ENCODE measurements at regions not wholly inside any gene's neighbourhood (a gene's known extent, or its start where the extent isn't known, plus 50 kb on each side); places are given as distances from the start of the nearest gene placed in this dataset.

GRCh38 chr15:96407482-96407881 is 77.0 kb downstream of the NR2F2 start:
- Histone ChIP-seq H4K8ac (ENCODE audit: low read depth in 2 of 2, low read length in 2 of 2) (no peak overlapping the region), H2BK5ac (ENCODE audit: low read depth, low read length, poor library complexity, severe bottlenecking) (no peak overlapping the region), H4K20me1 (ENCODE audit: insufficient read depth, low read length) (no peaks in the 10 kb centered on the region), H3K4me3 (ENCODE audit: insufficient read depth, low read depth, low read length) (no peak overlapping the region), H3K36me3 (ENCODE audit: control insufficient read depth, insufficient read depth, low read length) (no peaks in the 10 kb centered on the region), H3K14ac (replicated peaks; ENCODE audit: low read depth, low read length) (no peak overlapping the region), H3K27ac (ENCODE audit: insufficient read depth, low read length) (no peak overlapping the region), H3K18ac (ENCODE audit: low read depth, low read length) (no peak overlapping the region), H2BK120ac (ENCODE audit: low read depth, low read length) (no peak overlapping the region), H2AFZ (replicated peaks; ENCODE audit: low read length, poor library complexity) (no peak overlapping the region), H3K79me1 (ENCODE audit: low read depth in 1 of 2, low read length in 2 of 2) (no peaks in the 10 kb centered on the region), H2BK20ac (ENCODE audit: low read depth, low read length) (no peak overlapping the region), H4K91ac (ENCODE audit: insufficient read depth, low read depth, low read length) (no peak overlapping the region), H2AK9ac (replicated peaks; ENCODE audit: low read depth, low read length, poor library complexity) (no peak overlapping the region), H3K9me3 (ENCODE audit: control insufficient read depth, insufficient read depth, low read length) (peaks cover 13% of the 10 kb centered on the region), H3K56ac (ENCODE audit: extremely low read depth, insufficient read depth, low read length) (no peak overlapping the region), H3K27me3 (ENCODE audit: control insufficient read depth, insufficient read depth, low read length) (peaks cover 67% of the 10 kb centered on the region), H3K23ac (ENCODE audit: low read depth, low read length) (no peak overlapping the region), H3K9ac (ENCODE audit: low read depth, low read length) (no peak overlapping the region), H2BK15ac (ENCODE audit: low read depth, low read length) (no peak overlapping the region), H3K4me1 (ENCODE audit: control insufficient read depth, insufficient read depth, low read length) (peaks cover 2% of the 10 kb centered on the region; the same call in 1 of the 2 replicates), H2AK5ac (ENCODE audit: low read depth, low read length) (no peak overlapping the region), H3K4ac (ENCODE audit: low read depth, low read length) (no peak overlapping the region), H3K9me1 (ENCODE audit: insufficient read depth, low read length) (no peaks in the 10 kb centered on the region), H4K5ac (ENCODE audit: low read depth, low read length) (no peak overlapping the region), H3K4me2 (ENCODE audit: low read depth, low read length) (no peak overlapping the region)
- no peak for DNase-seq
- WGBS, 2 experiments (ENCODE audit: extremely low coverage in 2 of 2, insufficient read length in 1 of 2) = no CpG with 5 or more reads among the region's 2 CpGs
- dilution Hi-C loops (cut with HindIII; ENCODE audit: low sequenced_read_pairs, unreplicated experiment) (no loop called here), intact Hi-C loops (cut with micrococcal nuclease) (no loop called here), in situ Hi-C loops (cut with MboI; ENCODE audit: low sequenced_read_pairs) (no loop called here)
- ChIA-PET POLR2A (ENCODE audit: unreplicated experiment) (no interaction called here), CTCF (interaction anchor here (0.6 kb wide), 1 partner anchor 957 kb away, joined by 3 read pairs; no protein-coding TSS in a partner anchor)
- no TSS peak for BruUV-seq (replicated peaks)
- TF ChIP-seq CHD1 (IDR thresholded peaks at IDR 0.05; ENCODE audit: low read depth, low read length) (no peak), CTCF (conservative IDR thresholded peaks at IDR 0.05; ENCODE audit: low read depth, low read length) (no peak), CEBPB (IDR thresholded peaks at IDR 0.05; ENCODE audit: low read depth, low read length) (no peak), FOS (IDR thresholded peaks at IDR 0.05; ENCODE audit: low read depth, low read length) (no peak), RAD21 (IDR thresholded peaks at IDR 0.05; ENCODE audit: low read length) (no peak), USF2 (IDR thresholded peaks at IDR 0.05; ENCODE audit: low read depth, low read length) (no peak), SMC3 (IDR thresholded peaks at IDR 0.05; ENCODE audit: low read depth, low read length) (no peak), MAFK (IDR thresholded peaks at IDR 0.05; ENCODE audit: low read depth, low read length) (no peak), RFX5 (IDR thresholded peaks at IDR 0.05; ENCODE audit: low read depth, low read length) (no peak), MAZ (IDR thresholded peaks at IDR 0.05; ENCODE audit: borderline replicate concordance, low read depth, low read length) (no peak), ELK1 (IDR thresholded peaks at IDR 0.05; ENCODE audit: borderline replicate concordance, low read depth, low read length) (no peak), POLR2A (IDR thresholded peaks at IDR 0.05; ENCODE audit: low read depth, low read length) (no peak), BHLHE40 (IDR thresholded peaks at IDR 0.05; ENCODE audit: low read depth, low read length) (no peak), NFE2L2 (IDR thresholded peaks at IDR 0.05; ENCODE audit: low read depth, low read length) (no peak), MXI1 (IDR thresholded peaks at IDR 0.05; ENCODE audit: borderline replicate concordance, low read depth, low read length) (no peak), RCOR1 (IDR thresholded peaks at IDR 0.05; ENCODE audit: insufficient replicate concordance, low read length) (no peak)
- no peak for ATAC-seq (ENCODE audit: low read depth)

Measured in IMR-90 (cell line).